ENCODE measurements at regions not wholly inside any gene's neighbourhood (a gene's known extent, or its start where the extent isn't known, plus 50 kb on each side); places are given as distances from the start of the nearest gene placed in this dataset.
"Not testable (repeated sequence)": the region's sequence is repeated elsewhere in the genome, so short reads cannot be mapped to it uniquely, and the experiment has no call there.

- DNase-seq (ENCODE audit: low spot score) = no peak
These were observed 90.8 kb upstream of the CMC1 start for GRCh38 chr3:28150465-28151206.

DNA sequence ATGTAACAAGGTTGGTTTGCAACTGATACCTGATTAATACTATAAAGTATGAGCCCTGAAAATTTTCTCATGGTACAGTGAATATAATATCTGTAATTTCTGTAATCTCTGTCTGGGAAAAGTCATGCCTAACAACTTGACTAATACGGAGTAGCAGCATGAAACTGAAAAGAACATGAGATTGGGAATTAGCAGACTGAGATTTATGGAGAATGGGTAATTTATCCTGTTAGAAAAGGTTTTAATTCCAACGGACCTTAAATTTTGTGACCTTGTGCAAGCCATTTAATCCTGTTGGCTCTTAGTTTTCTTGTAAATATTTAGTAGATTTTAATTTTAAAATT lies 90.2 kb upstream of the CMC1 start:
- no peak for DNase-seq (ENCODE audit: low spot score)

DNA sequence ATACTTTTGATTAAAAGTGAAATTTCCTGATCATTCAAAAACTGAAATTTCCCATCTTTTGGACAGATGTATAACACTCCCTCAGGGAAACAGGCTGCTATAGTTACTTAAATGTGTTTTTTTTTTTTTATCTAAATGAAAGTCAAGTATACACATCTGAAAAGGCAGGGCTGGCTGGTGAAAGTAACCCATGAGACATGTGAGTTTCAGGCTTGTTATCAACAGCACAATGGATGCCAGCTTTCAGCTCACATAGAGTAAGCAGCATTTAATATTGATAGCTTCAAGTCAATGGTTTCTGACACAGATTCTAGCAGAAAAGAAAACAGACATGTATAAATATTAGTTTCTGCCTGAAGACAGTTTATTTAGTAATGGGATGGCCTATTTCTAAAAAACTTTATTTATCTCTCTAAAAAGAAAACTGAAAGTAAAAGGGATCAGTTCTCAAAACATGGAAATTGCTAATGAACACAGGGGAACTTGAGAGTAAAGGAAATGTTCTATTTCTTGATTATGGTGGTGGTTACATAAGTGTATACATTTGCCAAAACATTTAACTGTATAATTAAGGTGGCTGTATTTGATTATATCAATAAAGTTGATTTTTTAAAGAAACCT lies 89.7 kb upstream of the CMC1 start:
- DNase-seq (ENCODE audit: low spot score) = no peak

- no peak for DNase-seq (ENCODE audit: low spot score)
These were observed 85.8 kb upstream of the CMC1 start for GRCh38 chr3:28155631-28156030.

GRCh38 chr3:28156599-28156998 lies 84.8 kb upstream of the CMC1 start:
- DNase-seq (ENCODE audit: low spot score) = not testable (repeated sequence)

- no peak for DNase-seq (ENCODE audit: low spot score)
These were observed 69.5 kb upstream of the CMC1 start for GRCh38 chr3:28171962-28172361.

- DNase-seq (ENCODE audit: low spot score) = no peak
These were observed 68.7 kb upstream of the CMC1 start for GRCh38 chr3:28172748-28173147.

- no peak for DNase-seq (ENCODE audit: low spot score)
These were observed 67.6 kb upstream of the CMC1 start for GRCh38 chr3:28173836-28174235.

DNA sequence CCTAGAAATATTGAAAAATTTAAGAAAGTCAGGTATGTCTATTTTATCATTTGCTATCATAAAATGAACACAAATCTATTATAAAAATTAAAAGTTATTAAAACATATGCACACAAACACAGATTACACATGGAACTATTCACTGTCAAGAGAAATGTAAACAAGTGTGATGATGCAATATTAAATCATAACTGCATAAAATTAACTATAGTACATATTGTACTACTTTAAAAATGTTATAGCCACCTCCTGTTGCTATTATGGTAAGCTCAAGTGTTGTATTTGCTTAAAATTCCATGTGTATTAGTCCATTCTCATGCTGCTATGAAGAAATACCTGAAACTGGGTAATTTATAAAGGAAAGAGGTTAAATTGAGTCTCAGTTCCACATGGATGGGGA lies 54.7 kb upstream of the CMC1 start:
- no peak for DNase-seq (ENCODE audit: low spot score)

DNA sequence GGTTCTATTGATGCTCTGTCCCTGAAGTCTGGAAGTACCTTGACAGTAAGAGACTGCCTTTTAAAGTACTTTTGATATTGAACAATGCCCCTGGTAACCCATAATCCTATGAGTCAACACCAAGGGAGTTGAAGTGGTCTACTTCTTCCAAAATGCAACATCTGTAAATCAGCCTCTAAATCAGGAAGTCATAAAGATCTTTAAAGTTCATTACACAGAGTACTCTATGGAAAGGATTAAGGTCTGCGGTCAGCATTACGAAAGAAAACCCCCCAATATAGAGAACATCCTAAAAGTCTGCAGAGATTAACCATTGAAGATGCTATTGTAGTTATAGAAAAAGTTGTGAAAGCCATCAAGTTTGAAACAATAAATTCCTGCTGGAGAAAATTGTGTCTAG lies 52.7 kb upstream of the CMC1 start:
- DNase-seq (ENCODE audit: low spot score) = no peak

GRCh38 chr3:28191363-28191762 lies 50.1 kb upstream of the CMC1 start:
- DNase-seq (ENCODE audit: low spot score) = no peak

All from GM03348 (cell line).